ENCODE measurements at regions not wholly inside any gene's neighbourhood (a gene's known extent, or its start where the extent isn't known, plus 50 kb on each side); places are given as distances from the start of the nearest gene placed in this dataset.

GRCh38 chr6:15912505-15913400, 216.1 kb upstream of the MYLIP start:
- TF ChIP-seq CTCF (IDR thresholded peaks at IDR 0.05) (no peak), POLR2A (IDR thresholded peaks at IDR 0.05) (no peak)

Measured in uterus (tissue), 2 donors.